ENCODE measurements at regions not wholly inside any gene's neighbourhood (a gene's known extent, or its start where the extent isn't known, plus 50 kb on each side); places are given as distances from the start of the nearest gene placed in this dataset.

DNA sequence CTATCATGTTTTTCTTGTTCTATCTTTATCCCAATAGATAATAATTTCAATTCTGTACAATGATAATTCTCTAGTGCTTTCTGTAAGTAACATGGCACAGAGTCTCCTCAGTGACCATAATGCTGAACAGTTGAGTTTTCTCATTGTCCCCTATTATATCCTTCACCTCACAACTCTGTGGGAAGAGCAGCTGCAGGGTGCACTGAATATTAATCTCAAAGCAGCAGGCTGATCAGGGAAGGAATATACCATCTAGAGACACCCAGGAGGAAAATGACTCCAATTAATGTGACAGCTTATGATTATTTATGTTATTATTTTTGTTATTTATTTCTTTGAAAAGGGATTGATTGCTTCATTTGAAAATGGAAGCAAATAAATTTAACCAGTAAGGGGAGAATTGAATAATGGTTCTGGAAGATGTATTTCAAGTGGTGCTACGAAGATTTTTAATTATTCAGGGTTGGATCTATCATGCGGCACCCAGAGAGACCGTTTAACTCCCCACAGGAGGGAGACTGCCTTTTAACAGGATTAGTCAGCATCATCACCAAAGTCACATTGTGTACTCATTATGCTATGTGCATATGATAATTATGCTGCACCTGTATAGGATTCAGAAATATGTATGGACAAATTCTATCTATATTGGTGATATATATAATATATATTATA, 1015.7 kb upstream of the GOT2 start:
- H4K20me1 ChIP-seq (ENCODE audit: insufficient read depth): no peaks in the 10 kb centered on the region
- TF ChIP-seq EP300 (conservative IDR thresholded peaks at IDR 0.05; ENCODE audit: poor library complexity, severe bottlenecking): no peak
- TF ChIP-seq SMC3 (conservative IDR thresholded peaks at IDR 0.05; ENCODE audit: poor library complexity): no peak
- TF ChIP-seq RAD21 (conservative IDR thresholded peaks at IDR 0.05): no peak
- TF ChIP-seq CTCF (IDR thresholded peaks at IDR 0.05; ENCODE audit: poor library complexity, severe bottlenecking): no peak
- TF ChIP-seq EZH2 (IDR thresholded peaks at IDR 0.05; ENCODE audit: borderline replicate concordance, insufficient read depth, low read length, poor library complexity, severe bottlenecking): no peak
- TF ChIP-seq TAF1 (IDR thresholded peaks at IDR 0.05; ENCODE audit: low read depth): no peak
- TF ChIP-seq, protein P1, sequence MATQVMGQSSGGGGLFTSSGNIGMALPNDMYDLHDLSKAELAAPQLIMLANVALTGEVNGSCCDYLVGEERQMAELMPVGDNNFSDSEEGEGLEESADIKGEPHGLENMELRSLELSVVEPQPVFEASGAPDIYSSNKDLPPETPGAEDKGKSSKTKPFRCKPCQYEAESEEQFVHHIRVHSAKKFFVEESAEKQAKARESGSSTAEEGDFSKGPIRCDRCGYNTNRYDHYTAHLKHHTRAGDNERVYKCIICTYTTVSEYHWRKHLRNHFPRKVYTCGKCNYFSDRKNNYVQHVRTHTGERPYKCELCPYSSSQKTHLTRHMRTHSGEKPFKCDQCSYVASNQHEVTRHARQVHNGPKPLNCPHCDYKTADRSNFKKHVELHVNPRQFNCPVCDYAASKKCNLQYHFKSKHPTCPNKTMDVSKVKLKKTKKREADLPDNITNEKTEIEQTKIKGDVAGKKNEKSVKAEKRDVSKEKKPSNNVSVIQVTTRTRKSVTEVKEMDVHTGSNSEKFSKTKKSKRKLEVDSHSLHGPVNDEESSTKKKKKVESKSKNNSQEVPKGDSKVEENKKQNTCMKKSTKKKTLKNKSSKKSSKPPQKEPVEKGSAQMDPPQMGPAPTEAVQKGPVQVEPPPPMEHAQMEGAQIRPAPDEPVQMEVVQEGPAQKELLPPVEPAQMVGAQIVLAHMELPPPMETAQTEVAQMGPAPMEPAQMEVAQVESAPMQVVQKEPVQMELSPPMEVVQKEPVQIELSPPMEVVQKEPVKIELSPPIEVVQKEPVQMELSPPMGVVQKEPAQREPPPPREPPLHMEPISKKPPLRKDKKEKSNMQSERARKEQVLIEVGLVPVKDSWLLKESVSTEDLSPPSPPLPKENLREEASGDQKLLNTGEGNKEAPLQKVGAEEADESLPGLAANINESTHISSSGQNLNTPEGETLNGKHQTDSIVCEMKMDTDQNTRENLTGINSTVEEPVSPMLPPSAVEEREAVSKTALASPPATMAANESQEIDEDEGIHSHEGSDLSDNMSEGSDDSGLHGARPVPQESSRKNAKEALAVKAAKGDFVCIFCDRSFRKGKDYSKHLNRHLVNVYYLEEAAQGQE (IDR thresholded peaks at IDR 0.05; ENCODE audit: borderline replicate concordance): no peak
- TF ChIP-seq MXI1 (conservative IDR thresholded peaks at IDR 0.05; ENCODE audit: poor library complexity, severe bottlenecking): no peak
- no peak for TF ChIP-seq POLR2AphosphoS5 (IDR thresholded peaks at IDR 0.05)
- H3K4me3 ChIP-seq (ENCODE audit: low read length): no peak overlapping the region
- H3K27me3 ChIP-seq (ENCODE audit: insufficient read depth, low read depth, low read length): no peaks in the 10 kb centered on the region
- H3K27ac ChIP-seq (ENCODE audit: low read length): no peak overlapping the region
- H3K9me2 ChIP-seq (ENCODE audit: insufficient read depth, low read length): no peaks in the 10 kb centered on the region
- no peaks in the 10 kb centered on the region for H3K9me3 ChIP-seq (ENCODE audit: low read length)
- no peaks in the 10 kb centered on the region for H3K36me3 ChIP-seq (ENCODE audit: insufficient read depth, low read length)
- H3K9ac ChIP-seq (ENCODE audit: low read length): no peak overlapping the region
- H2AFZ ChIP-seq (ENCODE audit: low read depth, low read length): no peak overlapping the region
- H3K4me2 ChIP-seq (ENCODE audit: low read length): no peak overlapping the region
- no peaks in the 10 kb centered on the region for H3F3A ChIP-seq (ENCODE audit: insufficient read depth, low read length, poor library complexity, severe bottlenecking)
- no peaks in the 10 kb centered on the region for H3K79me2 ChIP-seq (replicated peaks; ENCODE audit: insufficient read depth, low read length)

GRCh38 chr16:59748531-59748930, 1014.4 kb upstream of the GOT2 start:
- H3K4me3 ChIP-seq (ENCODE audit: low read length): no peak overlapping the region
- no peak overlapping the region for H3K27ac ChIP-seq (ENCODE audit: low read length)
- no peak overlapping the region for H3K9ac ChIP-seq (ENCODE audit: low read length)
- no peaks in the 10 kb centered on the region for H3K27me3 ChIP-seq (ENCODE audit: insufficient read depth, low read depth, low read length)
- no peak overlapping the region for H3K4me2 ChIP-seq (ENCODE audit: low read length)
- TF ChIP-seq RAD21 (conservative IDR thresholded peaks at IDR 0.05) (no peak), MXI1 (conservative IDR thresholded peaks at IDR 0.05; ENCODE audit: poor library complexity, severe bottlenecking) (no peak), SMC3 (conservative IDR thresholded peaks at IDR 0.05; ENCODE audit: poor library complexity) (no peak), EZH2 (IDR thresholded peaks at IDR 0.05; ENCODE audit: borderline replicate concordance, insufficient read depth, low read length, poor library complexity, severe bottlenecking) (no peak), CTCF (IDR thresholded peaks at IDR 0.05; ENCODE audit: poor library complexity, severe bottlenecking) (no peak), TAF1 (IDR thresholded peaks at IDR 0.05; ENCODE audit: low read depth) (no peak), POLR2AphosphoS5 (IDR thresholded peaks at IDR 0.05) (no peak), EP300 (conservative IDR thresholded peaks at IDR 0.05; ENCODE audit: poor library complexity, severe bottlenecking) (no peak)
- TF ChIP-seq, protein P1 (IDR thresholded peaks at IDR 0.05; ENCODE audit: borderline replicate concordance): no peak
- no peaks in the 10 kb centered on the region for H3F3A ChIP-seq (ENCODE audit: insufficient read depth, low read length, poor library complexity, severe bottlenecking)
- H3K9me3 ChIP-seq (ENCODE audit: low read length): no peaks in the 10 kb centered on the region
- no peaks in the 10 kb centered on the region for H3K36me3 ChIP-seq (ENCODE audit: insufficient read depth, low read length)
- H3K9me2 ChIP-seq (ENCODE audit: insufficient read depth, low read length): no peaks in the 10 kb centered on the region
- H3K79me2 ChIP-seq (replicated peaks; ENCODE audit: insufficient read depth, low read length): no peaks in the 10 kb centered on the region
- no peak overlapping the region for H2AFZ ChIP-seq (ENCODE audit: low read depth, low read length)
- no peaks in the 10 kb centered on the region for H4K20me1 ChIP-seq (ENCODE audit: insufficient read depth)

All from neural cell (in vitro differentiated cells).